ENCODE measurements at regions not wholly inside any gene's neighbourhood (a gene's known extent, or its start where the extent isn't known, plus 50 kb on each side); places are given as distances from the start of the nearest gene placed in this dataset.

DNA sequence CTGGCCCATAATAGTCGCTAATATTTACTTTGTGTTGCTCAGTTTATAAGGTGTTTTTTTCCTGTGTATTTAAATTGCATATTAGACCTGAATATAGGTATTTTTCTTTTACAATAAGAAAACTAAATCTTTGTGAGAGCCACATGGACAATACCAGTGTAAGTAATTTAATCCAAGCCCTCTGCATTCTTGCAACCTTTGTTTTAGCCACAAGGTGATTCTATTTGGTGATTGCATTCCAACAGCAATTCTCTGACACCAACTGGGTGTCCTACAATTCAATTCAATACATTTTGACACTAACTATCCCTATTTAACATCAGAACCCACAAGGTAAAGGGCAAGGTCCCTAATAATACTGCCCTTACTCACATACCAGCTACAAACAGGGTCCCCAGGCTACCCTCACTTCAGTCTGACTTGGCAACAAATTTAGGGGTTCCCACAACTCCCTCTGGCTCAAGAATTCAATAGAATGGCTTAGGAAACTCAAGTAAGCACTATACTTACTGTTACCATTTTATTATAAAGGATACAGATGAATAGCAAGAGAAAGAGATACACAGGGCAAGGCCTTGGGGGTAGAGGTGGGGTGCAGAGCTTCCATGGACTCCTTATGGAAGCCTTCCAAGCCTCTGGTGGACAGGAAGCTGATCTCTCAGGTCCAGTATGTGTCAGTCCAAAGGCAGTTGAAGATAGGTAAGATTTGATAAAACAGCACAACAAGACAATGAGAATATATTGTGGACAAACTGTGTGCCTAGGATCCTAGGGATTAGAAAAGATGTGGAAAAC lies 169.3 kb downstream of the CD83 start:
- DNase-seq (ENCODE audit: low read depth, low spot score), result no peak
- Mint-ChIP-seq H3K9me3 (no peaks in the 10 kb centered on the region), H3K27me3 (ENCODE audit: low read depth) (peaks cover 3% of the 10 kb centered on the region), H3K27ac (ENCODE audit: unreplicated experiment) (no peak overlapping the region), H3K4me3 (no peak overlapping the region), H3K36me3 (ENCODE audit: low read depth) (no peaks in the 10 kb centered on the region), H3K4me1 (peaks cover 44% of the 10 kb centered on the region)
- TF ChIP-seq, protein P1, sequence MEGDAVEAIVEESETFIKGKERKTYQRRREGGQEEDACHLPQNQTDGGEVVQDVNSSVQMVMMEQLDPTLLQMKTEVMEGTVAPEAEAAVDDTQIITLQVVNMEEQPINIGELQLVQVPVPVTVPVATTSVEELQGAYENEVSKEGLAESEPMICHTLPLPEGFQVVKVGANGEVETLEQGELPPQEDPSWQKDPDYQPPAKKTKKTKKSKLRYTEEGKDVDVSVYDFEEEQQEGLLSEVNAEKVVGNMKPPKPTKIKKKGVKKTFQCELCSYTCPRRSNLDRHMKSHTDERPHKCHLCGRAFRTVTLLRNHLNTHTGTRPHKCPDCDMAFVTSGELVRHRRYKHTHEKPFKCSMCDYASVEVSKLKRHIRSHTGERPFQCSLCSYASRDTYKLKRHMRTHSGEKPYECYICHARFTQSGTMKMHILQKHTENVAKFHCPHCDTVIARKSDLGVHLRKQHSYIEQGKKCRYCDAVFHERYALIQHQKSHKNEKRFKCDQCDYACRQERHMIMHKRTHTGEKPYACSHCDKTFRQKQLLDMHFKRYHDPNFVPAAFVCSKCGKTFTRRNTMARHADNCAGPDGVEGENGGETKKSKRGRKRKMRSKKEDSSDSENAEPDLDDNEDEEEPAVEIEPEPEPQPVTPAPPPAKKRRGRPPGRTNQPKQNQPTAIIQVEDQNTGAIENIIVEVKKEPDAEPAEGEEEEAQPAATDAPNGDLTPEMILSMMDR (conservative IDR thresholded peaks at IDR 0.05), result no peak

DNA sequence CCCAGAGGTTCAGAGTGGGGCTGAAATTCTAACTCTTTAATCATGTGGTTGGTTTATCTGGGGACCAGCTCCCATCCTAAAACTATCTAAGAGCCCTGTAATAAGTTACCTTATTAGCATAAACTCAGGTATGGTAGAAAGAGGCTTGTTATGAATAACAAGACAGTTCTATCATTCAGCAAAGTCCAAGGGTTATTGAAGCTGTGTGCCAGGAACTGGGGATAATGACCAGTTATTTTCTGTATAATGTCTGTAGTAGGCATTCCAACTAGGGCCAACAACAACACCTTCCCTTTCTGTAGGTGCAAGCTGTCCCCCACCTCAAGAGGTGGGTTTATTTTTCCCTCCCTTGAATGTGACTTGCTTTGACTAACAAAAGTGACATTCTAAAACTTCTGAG lies 170.1 kb downstream of the CD83 start:
- Mint-ChIP-seq H3K4me1 (peaks cover 44% of the 10 kb centered on the region), H3K36me3 (ENCODE audit: low read depth) (no peaks in the 10 kb centered on the region)
- DNase-seq (ENCODE audit: low read depth, low spot score), result no peak

GRCh38 chr6:14288910-14289309 lies 171.3 kb downstream of the CD83 start:
- Mint-ChIP-seq H3K27me3 (ENCODE audit: low read depth) (peaks cover 3% of the 10 kb centered on the region), H3K36me3 (ENCODE audit: low read depth) (no peaks in the 10 kb centered on the region), H3K4me1 (peaks cover 36% of the 10 kb centered on the region), H3K4me3 (no peak overlapping the region), H3K9me3 (no peaks in the 10 kb centered on the region), H3K27ac (ENCODE audit: unreplicated experiment) (no peak overlapping the region)
- TF ChIP-seq, protein P1 (conservative IDR thresholded peaks at IDR 0.05), result no peak
- DNase-seq (ENCODE audit: low read depth, low spot score), result no peak

More for the DNA sequence above, 170.1 kb downstream of the CD83 start:
- H3K9me3 Mint-ChIP-seq, result no peaks in the 10 kb centered on the region
- H3K27ac Mint-ChIP-seq (ENCODE audit: unreplicated experiment), result no peak overlapping the region
- TF ChIP-seq, protein P1 (conservative IDR thresholded peaks at IDR 0.05), result no peak
- H3K4me3 Mint-ChIP-seq, result no peak overlapping the region
- peaks cover 3% of the 10 kb centered on the region for H3K27me3 Mint-ChIP-seq (ENCODE audit: low read depth)

DNA sequence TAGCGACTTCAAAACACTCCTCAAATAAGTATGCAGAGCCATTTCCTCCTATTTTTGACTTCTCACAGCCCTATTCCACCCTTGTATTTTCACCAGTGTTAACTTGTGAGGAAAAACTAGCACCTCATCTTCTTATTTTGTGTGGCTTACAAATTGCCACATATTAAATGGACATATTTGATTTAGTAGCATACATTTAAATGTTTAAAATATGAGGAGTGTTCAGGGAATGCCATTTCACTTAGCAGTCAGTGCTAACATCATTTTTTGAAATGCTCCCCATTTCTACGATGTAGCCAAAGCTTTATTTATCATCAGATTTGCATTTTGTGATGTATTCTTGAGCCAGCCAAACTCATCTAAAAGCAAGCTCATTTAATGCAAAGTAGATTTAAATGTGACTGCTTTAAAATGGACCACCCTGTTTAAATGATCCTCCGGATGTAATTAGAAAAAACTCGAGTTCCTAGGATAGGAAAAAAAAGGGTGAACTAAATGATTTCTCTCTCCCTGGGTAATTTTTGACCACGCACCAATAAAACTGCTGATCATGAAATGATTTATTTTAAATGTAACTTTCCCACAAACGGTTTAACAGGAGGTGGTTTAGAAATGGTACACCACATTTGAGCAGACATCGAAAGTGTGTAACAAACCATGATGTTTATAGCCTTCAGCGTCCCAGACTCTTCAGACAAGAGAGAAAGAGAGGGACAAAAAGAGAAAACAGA lies 172.6 kb downstream of the CD83 start:
- TF ChIP-seq, protein P1 (conservative IDR thresholded peaks at IDR 0.05), result no peak
- H3K4me3 Mint-ChIP-seq, result no peak overlapping the region
- no peaks in the 10 kb centered on the region for H3K9me3 Mint-ChIP-seq
- no peaks in the 10 kb centered on the region for H3K36me3 Mint-ChIP-seq (ENCODE audit: low read depth)
- peaks cover 24% of the 10 kb centered on the region for H3K4me1 Mint-ChIP-seq
- peaks cover 3% of the 10 kb centered on the region for H3K27me3 Mint-ChIP-seq (ENCODE audit: low read depth)
- no peak overlapping the region for H3K27ac Mint-ChIP-seq (ENCODE audit: unreplicated experiment)
- DNase-seq (ENCODE audit: low read depth, low spot score), result no peak

DNA sequence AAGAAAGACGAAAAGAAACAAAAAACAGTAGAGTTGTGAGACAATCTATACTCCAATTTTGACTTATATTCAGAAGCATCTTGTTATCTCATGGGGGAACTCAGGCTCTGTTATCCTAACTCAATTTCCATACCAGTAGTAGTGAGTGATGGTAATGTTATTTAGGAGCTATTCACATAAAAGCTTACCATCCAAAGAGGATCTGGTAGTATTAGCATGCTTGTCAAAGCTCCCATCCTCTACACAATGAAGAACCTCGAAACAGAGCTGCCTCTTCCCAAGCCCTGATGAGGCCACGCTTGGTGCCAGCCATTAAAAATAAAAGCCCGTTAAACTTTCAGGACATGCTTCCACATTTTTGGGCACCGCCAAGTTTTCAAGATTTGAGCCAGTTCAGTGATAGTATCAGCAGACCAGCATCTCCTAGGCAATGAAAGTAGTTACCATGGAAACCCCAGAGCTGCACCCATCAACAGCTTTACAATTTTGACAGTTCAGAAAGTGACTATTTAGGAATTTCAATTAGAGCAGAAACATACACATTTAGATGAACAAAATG lies 173.3 kb downstream of the CD83 start:
- Mint-ChIP-seq H3K36me3 (ENCODE audit: low read depth) (no peaks in the 10 kb centered on the region), H3K4me1 (peaks cover 17% of the 10 kb centered on the region), H3K27ac (ENCODE audit: unreplicated experiment) (no peak overlapping the region), H3K27me3 (ENCODE audit: low read depth) (peaks cover 3% of the 10 kb centered on the region), H3K9me3 (no peaks in the 10 kb centered on the region), H3K4me3 (no peak overlapping the region)
- DNase-seq (ENCODE audit: low read depth, low spot score), result no peak
- TF ChIP-seq, protein P1 (conservative IDR thresholded peaks at IDR 0.05), result no peak
